Lower lobe of right lung (tissue), 2 donors: ENCODE measurements at regions not wholly inside any gene's neighbourhood (a gene's known extent, or its start where the extent isn't known, plus 50 kb on each side); places are given as distances from the start of the nearest gene placed in this dataset.

Experiments used
- ATAC-seq, 2 donors: fragments of 200-7000 bp; cut with Tn5 transposase; one replicate each; pipeline ENCODE4 v1.9.1; 2020 to 2022; ENCODE audit warnings: mild to moderate bottlenecking in 2 of 2, moderate library complexity in 2 of 2
- DNase-seq: peaks from one replicate; pipeline ENCODE4 v3.0.0-alpha.2; 2020
- H3K27ac ChIP-seq: fragments of 200-600 bp; one replicate; pipeline ENCODE4 v1.8.0; 2022
- H3K27me3 ChIP-seq: fragments of 200-600 bp; one replicate; pipeline ENCODE4 v1.8.0; 2022; ENCODE audit warnings: low read depth
- H3K36me3 ChIP-seq: fragments of 200-600 bp; one replicate; pipeline ENCODE4 v1.8.0; 2022; ENCODE audit warnings: mild to moderate bottlenecking
- H3K4me1 ChIP-seq: fragments of 200-600 bp; one replicate; pipeline ENCODE4 v1.8.0; 2022
- H3K4me3 ChIP-seq: fragments of 200-600 bp; one replicate; pipeline ENCODE4 v1.8.0; 2022; ENCODE audit warnings: mild to moderate bottlenecking
- H3K9me3 ChIP-seq: fragments of 200-600 bp; one replicate; pipeline ENCODE4 v1.8.0; 2022
- intact Hi-C: fragments of 100-400 bp; cut with DNase I; formaldehyde crosslinking; loops from one replicate; pipeline ENCODE4 v1.11.0; 2022
- TF ChIP-seq, protein P1 (sequence below): fragments of 200-600 bp; IDR thresholded peaks from one replicate; pipeline ENCODE4 v1.8.0; 2022; ENCODE audit warnings: antibody characterized with exemption, mild to moderate bottlenecking
- donor health status: DM: no; HTN: yes; CAD: no; lungs with severe emphysema.

DNA sequence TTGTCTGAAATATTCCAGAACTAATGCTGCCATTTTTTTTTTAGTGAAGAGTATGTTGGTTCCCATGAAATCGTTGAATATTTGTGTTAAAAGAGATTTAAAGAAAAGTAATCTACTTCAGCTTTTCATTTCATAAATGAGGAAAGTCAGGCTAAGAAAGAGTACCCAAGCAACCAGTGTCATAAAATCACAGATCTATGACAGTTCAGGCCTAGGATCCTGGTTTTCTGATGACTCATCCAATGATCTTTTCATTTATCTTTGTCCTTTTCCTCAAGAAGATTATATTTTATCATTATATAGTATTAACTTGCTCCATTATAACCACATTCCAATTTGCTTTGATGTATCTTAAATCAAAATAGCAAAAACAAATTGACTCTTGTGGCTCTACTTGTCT lies 139.4 kb upstream of the HCCS start:
- ATAC-seq: no peak
- intact Hi-C loops: no loop called here
- H3K27me3 ChIP-seq: no peaks in the 10 kb centered on the region
- no peak for DNase-seq
- no peaks in the 10 kb centered on the region for H3K4me1 ChIP-seq
- TF ChIP-seq, protein P1, sequence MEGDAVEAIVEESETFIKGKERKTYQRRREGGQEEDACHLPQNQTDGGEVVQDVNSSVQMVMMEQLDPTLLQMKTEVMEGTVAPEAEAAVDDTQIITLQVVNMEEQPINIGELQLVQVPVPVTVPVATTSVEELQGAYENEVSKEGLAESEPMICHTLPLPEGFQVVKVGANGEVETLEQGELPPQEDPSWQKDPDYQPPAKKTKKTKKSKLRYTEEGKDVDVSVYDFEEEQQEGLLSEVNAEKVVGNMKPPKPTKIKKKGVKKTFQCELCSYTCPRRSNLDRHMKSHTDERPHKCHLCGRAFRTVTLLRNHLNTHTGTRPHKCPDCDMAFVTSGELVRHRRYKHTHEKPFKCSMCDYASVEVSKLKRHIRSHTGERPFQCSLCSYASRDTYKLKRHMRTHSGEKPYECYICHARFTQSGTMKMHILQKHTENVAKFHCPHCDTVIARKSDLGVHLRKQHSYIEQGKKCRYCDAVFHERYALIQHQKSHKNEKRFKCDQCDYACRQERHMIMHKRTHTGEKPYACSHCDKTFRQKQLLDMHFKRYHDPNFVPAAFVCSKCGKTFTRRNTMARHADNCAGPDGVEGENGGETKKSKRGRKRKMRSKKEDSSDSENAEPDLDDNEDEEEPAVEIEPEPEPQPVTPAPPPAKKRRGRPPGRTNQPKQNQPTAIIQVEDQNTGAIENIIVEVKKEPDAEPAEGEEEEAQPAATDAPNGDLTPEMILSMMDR: no peak
- H3K36me3 ChIP-seq: no peaks in the 10 kb centered on the region
- H3K9me3 ChIP-seq: no peaks in the 10 kb centered on the region
- H3K27ac ChIP-seq: no peak overlapping the region
- H3K4me3 ChIP-seq: no peak overlapping the region

DNA sequence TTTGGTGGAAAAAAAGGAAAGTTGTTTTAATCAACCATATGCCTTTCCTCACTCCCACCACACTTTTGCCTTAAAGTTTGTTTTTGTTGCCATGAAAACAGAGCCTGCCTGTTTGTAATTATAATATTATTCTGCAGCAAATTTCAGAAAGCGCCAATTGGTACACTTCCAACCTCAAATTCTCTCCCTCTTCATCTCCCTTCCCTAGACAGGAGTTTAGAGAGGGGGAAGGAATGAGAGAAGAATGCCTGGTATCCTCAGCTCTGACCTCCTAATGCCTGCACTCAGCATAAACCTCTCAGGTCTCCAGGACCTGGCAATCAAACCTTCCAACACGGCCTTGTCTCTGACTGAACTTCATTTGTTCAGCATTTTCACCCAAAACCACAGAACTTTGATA lies 138.4 kb upstream of the HCCS start:
- H3K27ac ChIP-seq: no peak overlapping the region
- intact Hi-C loops: no loop called here
- no peaks in the 10 kb centered on the region for H3K4me1 ChIP-seq
- TF ChIP-seq, protein P1: no peak
- no peaks in the 10 kb centered on the region for H3K27me3 ChIP-seq
- no peak overlapping the region for H3K4me3 ChIP-seq
- DNase-seq (no peak), ATAC-seq (no peak)
- H3K36me3 ChIP-seq: no peaks in the 10 kb centered on the region
- no peaks in the 10 kb centered on the region for H3K9me3 ChIP-seq

DNA sequence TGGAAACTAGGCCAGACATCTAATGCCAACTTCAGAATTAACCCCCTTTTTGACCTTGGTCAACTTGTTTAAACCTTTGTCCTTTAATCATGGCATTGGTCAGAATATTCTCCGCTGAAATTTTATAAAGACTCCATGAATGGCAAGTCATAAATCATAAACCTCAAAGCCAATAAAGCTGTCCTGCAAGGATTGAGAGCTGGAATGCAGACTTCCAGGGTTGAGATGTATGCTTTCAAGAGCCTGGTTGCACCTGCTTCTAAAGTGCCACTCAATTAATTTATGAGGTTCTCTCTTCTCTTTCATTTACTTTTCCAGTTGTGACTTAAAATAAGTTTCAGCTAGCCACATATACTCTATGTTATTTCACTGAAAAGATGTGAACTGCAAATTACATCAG lies 136.2 kb upstream of the HCCS start:
- Histone ChIP-seq H3K4me3 (no peak overlapping the region), H3K27ac (no peak overlapping the region), H3K36me3 (no peaks in the 10 kb centered on the region), H3K4me1 (no peaks in the 10 kb centered on the region), H3K9me3 (no peaks in the 10 kb centered on the region), H3K27me3 (no peaks in the 10 kb centered on the region)
- TF ChIP-seq, protein P1: no peak
- no peak for ATAC-seq
- intact Hi-C loops: no loop called here
- DNase-seq: no peak

DNA sequence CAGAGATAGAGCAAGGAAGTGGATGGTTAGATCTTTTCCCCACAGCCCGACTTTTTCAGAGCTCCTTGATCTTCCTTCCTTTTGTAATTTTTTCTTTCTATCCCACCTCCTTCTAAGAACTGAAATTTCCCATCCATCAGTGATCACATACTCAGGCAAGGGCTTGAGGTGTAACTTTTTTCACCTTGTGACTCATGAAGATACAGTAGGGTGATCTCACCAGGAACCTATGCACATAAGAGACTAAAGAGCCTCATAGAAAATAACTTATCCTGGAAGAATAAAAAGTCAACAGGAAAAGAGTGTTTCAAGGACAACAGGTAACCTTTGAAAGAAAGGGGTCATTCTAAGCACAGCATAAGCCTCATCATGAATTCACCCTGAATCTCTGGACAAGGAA lies 131.2 kb upstream of the HCCS start:
- Histone ChIP-seq H3K36me3 (no peaks in the 10 kb centered on the region), H3K9me3 (no peaks in the 10 kb centered on the region), H3K27me3 (no peaks in the 10 kb centered on the region), H3K4me3 (no peak overlapping the region), H3K27ac (no peak overlapping the region), H3K4me1 (no peaks in the 10 kb centered on the region)
- intact Hi-C loops: no loop called here
- ATAC-seq: no peak
- TF ChIP-seq, protein P1: no peak
- no peak for DNase-seq

DNA sequence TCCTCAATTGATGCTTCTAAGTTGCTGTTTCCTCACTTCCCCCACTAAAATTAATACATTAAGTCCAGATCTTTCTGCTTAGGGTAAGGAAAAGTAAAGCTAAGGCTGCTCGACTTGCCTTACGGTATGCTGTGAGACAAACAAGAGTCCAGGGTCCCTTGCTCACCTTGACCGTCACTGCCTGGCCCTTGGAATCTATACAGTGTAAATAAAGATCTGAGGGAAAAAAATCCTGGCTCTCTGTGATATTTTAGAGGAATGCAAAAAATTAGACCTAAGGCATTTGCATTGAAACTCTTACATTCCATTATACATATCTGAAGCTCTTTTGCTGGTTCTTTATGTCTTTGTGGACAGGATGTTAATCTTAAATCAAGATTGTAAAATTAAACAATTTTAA lies 129.6 kb upstream of the HCCS start:
- Histone ChIP-seq H3K9me3 (no peaks in the 10 kb centered on the region), H3K4me3 (no peak overlapping the region), H3K4me1 (no peaks in the 10 kb centered on the region), H3K27me3 (no peaks in the 10 kb centered on the region), H3K36me3 (no peaks in the 10 kb centered on the region), H3K27ac (no peak overlapping the region)
- DNase-seq (no peak), ATAC-seq (no peak)
- TF ChIP-seq, protein P1: no peak
- intact Hi-C loops: no loop called here

DNA sequence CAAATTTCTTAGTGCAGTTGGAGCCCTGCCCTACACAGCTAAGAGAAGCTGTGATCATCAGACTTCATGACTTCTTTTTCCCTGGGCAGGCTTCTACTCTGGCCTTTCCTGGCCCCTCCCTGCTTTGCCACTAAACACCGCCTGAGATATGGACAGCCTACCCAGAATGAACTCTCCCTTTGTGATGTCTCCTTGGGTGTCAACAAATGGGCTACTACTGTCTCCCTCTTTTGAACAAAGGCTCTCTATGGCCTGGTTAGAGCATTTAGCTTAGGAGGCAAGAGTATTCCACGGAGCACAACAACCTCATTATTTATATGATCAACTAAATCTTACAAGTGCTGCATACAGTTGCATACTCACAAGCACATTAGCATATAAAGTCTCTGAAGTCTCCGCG lies 127.6 kb upstream of the HCCS start:
- no peaks in the 10 kb centered on the region for H3K4me1 ChIP-seq
- ATAC-seq: no peak
- no peaks in the 10 kb centered on the region for H3K9me3 ChIP-seq
- TF ChIP-seq, protein P1: no peak
- no peaks in the 10 kb centered on the region for H3K27me3 ChIP-seq
- no peaks in the 10 kb centered on the region for H3K36me3 ChIP-seq
- H3K4me3 ChIP-seq: no peak overlapping the region
- intact Hi-C loops: no loop called here
- H3K27ac ChIP-seq: no peak overlapping the region
- DNase-seq: no peak
